LNCAP (cell line): ENCODE measurements at regions not wholly inside any gene's neighbourhood (a gene's known extent, or its start where the extent isn't known, plus 50 kb on each side); places are given as distances from the start of the nearest gene placed in this dataset.

Experiments
- CTCF ChIP-seq: fragments of 450-650 bp; IDR thresholded peaks from 2 replicates; pipeline ENCODE4 v1.5.1; 2017; ENCODE audit warnings: mild to moderate bottlenecking

GRCh38 chr3:34842706-34843480 is 796.4 kb upstream of the ARPP21 start:
- no peak for TF ChIP-seq CTCF

GRCh38 chr3:34844323-34844620 is 795.1 kb upstream of the ARPP21 start:
- no peak for TF ChIP-seq CTCF

GRCh38 chr3:34851137-34851536 is 788.2 kb upstream of the ARPP21 start:
- no peak for TF ChIP-seq CTCF

- TF ChIP-seq CTCF, result no peak
Observed at GRCh38 chr3:34852844-34853439, 786.4 kb upstream of the ARPP21 start.

GRCh38 chr3:34856081-34856947 is 783.0 kb upstream of the ARPP21 start:
- TF ChIP-seq CTCF, result no peak

- TF ChIP-seq CTCF, result no peak
Observed at GRCh38 chr3:34858067-34858660, 781.2 kb upstream of the ARPP21 start.

GRCh38 chr3:34859746-34860145 is 779.6 kb upstream of the ARPP21 start:
- TF ChIP-seq CTCF, result no peak
